Osteoblast (primary cell): ENCODE measurements at regions not wholly inside any gene's neighbourhood (a gene's known extent, or its start where the extent isn't known, plus 50 kb on each side); places are given as distances from the start of the nearest gene placed in this dataset.

Source experiments
- DNase-seq: peaks from one replicate; pipeline ENCODE4 v3.0.0; 2011; ENCODE audit warnings: low spot score, mixed read lengths; ENCODE audit not compliant: insufficient read length; ENCODE audit errors: missing footprints
- H2AFZ ChIP-seq: 2 replicates; pipeline ENCODE4 v1.6.0; 2011; ENCODE audit warnings: mild to moderate bottlenecking, low read length
- H3K27ac ChIP-seq: 2 replicates; pipeline ENCODE4 v1.5.1; 2011; ENCODE audit warnings: mild to moderate bottlenecking, low read depth, low read length, moderate library complexity
- H3K27me3 ChIP-seq: 2 replicates; pipeline ENCODE4 v1.6.0; 2012; ENCODE audit warnings: mild to moderate bottlenecking, control low read depth, inconsistent platforms, low read length, moderate library complexity; ENCODE audit not compliant: insufficient read depth
- H3K36me3 ChIP-seq: 2 replicates; pipeline ENCODE4 v1.5.1; 2011; ENCODE audit warnings: mild to moderate bottlenecking, low read length, control low read depth, moderate library complexity; ENCODE audit not compliant: insufficient read depth
- H3K4me1 ChIP-seq: 2 replicates; pipeline ENCODE4 v1.5.1; 2011; ENCODE audit warnings: mild to moderate bottlenecking, low read length, control low read depth, moderate library complexity; ENCODE audit not compliant: insufficient read depth
- H3K4me2 ChIP-seq: 2 replicates; pipeline ENCODE4 v1.6.0; 2011; ENCODE audit warnings: mild to moderate bottlenecking, low read length; ENCODE audit not compliant: insufficient read depth
- H3K4me3 ChIP-seq: fragments of 200-600 bp; sonication (generic); 3 replicates; pipeline ENCODE4 v1.5.1; 2012; ENCODE audit warnings: mild to moderate bottlenecking, low read length, inconsistent platforms; ENCODE audit not compliant: insufficient read depth
- H3K79me2 ChIP-seq: 2 replicates; pipeline ENCODE4 v1.6.0; 2012; ENCODE audit warnings: mild to moderate bottlenecking, low read length, control low read depth, inconsistent platforms; ENCODE audit not compliant: insufficient read depth
- H3K9me3 ChIP-seq: 2 replicates; pipeline ENCODE4 v1.5.1; 2011; ENCODE audit warnings: low read depth, low read length, control low read depth
- H4K20me1 ChIP-seq: 2 replicates; pipeline ENCODE4 v1.6.0; 2012; ENCODE audit warnings: mild to moderate bottlenecking, low read length, control low read depth; ENCODE audit not compliant: insufficient read depth
- TF ChIP-seq, protein P1 (sequence below): IDR thresholded peaks from 2 replicates; pipeline ENCODE4 v1.5.1; 2011; ENCODE audit warnings: mild to moderate bottlenecking, low read depth, low read length, moderate library complexity; ENCODE audit errors: extremely low read depth

DNA sequence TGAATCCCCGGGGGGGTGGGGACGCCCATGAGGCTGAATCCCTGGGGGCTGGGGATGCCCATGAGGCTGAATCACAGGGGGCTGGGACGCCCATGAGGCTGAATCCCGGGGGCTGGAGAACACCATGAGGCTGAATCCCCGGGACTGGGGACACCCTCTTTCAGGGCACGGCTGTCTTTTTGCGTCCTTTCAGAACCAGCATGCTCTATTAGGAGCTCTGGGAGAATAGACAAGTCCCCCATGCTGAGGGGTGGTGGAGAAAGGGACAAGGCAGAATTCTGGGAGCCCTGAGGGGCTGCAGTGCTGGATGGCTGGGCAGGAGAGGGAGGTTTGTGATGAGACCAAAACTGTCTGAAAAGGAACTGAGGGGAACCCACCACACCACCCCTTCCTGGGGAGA is 257.3 kb upstream of the TCERG1L start:
- no peaks in the 10 kb centered on the region for H3K36me3 ChIP-seq
- no peak overlapping the region for H2AFZ ChIP-seq
- no peak overlapping the region for H3K4me3 ChIP-seq
- H3K79me2 ChIP-seq: no peaks in the 10 kb centered on the region
- no peak for DNase-seq
- H3K9me3 ChIP-seq: no peaks in the 10 kb centered on the region
- H3K4me1 ChIP-seq: no peaks in the 10 kb centered on the region
- H4K20me1 ChIP-seq: no peaks in the 10 kb centered on the region
- no peak overlapping the region for H3K27ac ChIP-seq
- H3K27me3 ChIP-seq: no peaks in the 10 kb centered on the region
- H3K4me2 ChIP-seq: no peak overlapping the region
- TF ChIP-seq, protein P1, sequence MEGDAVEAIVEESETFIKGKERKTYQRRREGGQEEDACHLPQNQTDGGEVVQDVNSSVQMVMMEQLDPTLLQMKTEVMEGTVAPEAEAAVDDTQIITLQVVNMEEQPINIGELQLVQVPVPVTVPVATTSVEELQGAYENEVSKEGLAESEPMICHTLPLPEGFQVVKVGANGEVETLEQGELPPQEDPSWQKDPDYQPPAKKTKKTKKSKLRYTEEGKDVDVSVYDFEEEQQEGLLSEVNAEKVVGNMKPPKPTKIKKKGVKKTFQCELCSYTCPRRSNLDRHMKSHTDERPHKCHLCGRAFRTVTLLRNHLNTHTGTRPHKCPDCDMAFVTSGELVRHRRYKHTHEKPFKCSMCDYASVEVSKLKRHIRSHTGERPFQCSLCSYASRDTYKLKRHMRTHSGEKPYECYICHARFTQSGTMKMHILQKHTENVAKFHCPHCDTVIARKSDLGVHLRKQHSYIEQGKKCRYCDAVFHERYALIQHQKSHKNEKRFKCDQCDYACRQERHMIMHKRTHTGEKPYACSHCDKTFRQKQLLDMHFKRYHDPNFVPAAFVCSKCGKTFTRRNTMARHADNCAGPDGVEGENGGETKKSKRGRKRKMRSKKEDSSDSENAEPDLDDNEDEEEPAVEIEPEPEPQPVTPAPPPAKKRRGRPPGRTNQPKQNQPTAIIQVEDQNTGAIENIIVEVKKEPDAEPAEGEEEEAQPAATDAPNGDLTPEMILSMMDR: no peak

DNA sequence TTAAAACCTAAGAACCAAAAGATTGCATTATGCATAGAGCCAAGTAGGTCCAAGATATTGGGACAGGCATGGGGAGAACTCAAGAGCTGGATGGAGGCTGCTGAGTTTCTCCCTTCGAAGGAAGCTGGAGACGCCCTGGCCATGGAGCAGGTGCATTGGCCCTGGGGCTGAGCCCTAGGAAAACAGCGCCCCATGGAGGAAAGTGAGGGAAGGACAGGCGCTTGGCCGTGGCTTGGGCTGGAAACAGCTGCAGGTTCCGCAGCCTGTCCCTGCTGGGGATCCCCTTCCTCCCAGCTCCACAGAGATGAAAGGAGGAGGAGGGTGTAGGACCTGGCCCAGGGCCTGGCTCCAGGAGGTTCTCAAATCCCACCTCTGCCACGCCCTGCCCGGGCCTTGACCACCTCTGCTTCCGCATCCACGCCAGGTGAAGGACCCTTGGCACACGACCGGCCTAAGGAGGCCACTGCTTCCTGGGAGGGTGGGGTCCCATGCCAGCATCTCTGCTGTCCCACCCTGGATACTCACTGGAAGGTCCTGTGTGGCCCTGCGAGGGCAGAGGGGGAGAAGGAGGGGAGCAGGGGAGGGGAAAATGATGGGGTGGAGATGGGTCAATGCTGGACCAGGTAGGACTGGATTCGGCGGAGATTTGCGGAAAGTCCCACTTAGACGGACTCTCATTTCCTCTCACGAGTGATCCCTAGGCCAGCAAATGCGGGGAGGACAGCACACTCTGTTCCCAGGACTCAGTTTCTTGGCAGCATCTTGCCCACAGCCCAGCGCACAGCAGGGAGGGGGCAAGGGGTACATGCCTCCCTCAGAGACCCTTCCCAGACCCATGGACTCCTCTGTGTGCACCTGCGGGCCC is 258.6 kb upstream of the TCERG1L start:
- Histone ChIP-seq H3K27me3 (no peaks in the 10 kb centered on the region), H2AFZ (no peak overlapping the region), H4K20me1 (no peaks in the 10 kb centered on the region), H3K36me3 (no peaks in the 10 kb centered on the region), H3K9me3 (no peaks in the 10 kb centered on the region), H3K4me1 (no peaks in the 10 kb centered on the region), H3K4me3 (no peak overlapping the region), H3K4me2 (no peak overlapping the region), H3K79me2 (no peaks in the 10 kb centered on the region), H3K27ac (no peak overlapping the region)
- TF ChIP-seq, protein P1: no peak
- DNase-seq: no peak

DNA sequence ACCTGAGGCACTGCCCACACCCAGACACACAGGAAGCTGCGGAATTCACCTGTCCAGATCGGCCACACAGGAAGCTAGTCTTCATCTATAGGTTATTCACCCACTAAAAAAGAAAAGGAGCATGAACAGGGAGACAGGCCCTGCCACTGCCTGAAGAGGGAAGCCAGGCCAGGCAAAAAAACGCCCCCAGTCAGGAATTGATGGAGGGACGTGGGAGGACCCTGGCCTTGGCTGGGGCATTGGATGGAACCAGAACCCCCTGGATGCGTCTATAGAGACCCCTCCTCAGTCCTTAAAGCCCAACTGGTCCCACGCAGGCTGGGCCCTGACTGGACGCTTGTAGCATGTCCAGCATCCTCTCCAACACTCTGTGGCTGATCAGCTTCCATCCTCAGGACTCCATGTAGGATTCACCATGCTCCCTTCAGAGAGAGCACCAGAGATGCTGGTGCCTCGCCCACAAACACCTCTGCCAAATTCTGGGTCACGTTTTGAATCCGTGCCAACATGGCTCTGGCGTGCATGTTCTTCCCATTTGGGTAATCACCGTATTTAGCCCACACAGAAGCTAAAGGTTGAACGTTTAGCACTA is 259.3 kb upstream of the TCERG1L start:
- H2AFZ ChIP-seq: no peak overlapping the region
- TF ChIP-seq, protein P1: no peak
- no peaks in the 10 kb centered on the region for H4K20me1 ChIP-seq
- no peaks in the 10 kb centered on the region for H3K4me1 ChIP-seq
- no peak overlapping the region for H3K4me2 ChIP-seq
- H3K27ac ChIP-seq: no peak overlapping the region
- H3K4me3 ChIP-seq: no peak overlapping the region
- H3K9me3 ChIP-seq: no peaks in the 10 kb centered on the region
- H3K36me3 ChIP-seq: no peaks in the 10 kb centered on the region
- DNase-seq: no peak
- H3K79me2 ChIP-seq: no peaks in the 10 kb centered on the region
- H3K27me3 ChIP-seq: no peaks in the 10 kb centered on the region

DNA sequence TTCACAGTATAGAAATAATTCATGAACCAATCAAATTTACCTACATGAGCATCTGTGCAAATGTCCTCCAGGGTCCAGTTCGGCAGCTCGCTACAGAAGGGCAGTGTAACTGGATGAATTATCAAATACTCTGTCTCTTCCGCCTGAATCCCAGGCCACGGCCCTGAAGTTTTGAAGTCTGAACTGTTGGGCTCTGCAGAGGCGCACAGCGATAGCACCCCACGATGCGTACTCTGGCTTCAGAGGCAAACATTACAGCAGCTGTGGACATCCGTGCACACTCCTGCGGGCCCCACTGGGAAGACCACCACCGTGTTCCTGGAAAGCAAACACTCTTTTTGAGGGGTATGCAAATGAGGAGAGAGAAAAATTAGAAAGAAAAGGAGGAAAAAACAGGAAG is 259.8 kb upstream of the TCERG1L start:
- Histone ChIP-seq H3K36me3 (no peaks in the 10 kb centered on the region), H2AFZ (no peak overlapping the region), H3K79me2 (no peaks in the 10 kb centered on the region), H3K4me1 (no peaks in the 10 kb centered on the region), H3K27ac (no peak overlapping the region), H3K4me3 (no peak overlapping the region), H3K4me2 (no peak overlapping the region), H3K9me3 (no peaks in the 10 kb centered on the region), H3K27me3 (no peaks in the 10 kb centered on the region), H4K20me1 (no peaks in the 10 kb centered on the region)
- no peak for DNase-seq
- TF ChIP-seq, protein P1: no peak
